Kidney glomerular epithelial cell (primary cell): ENCODE measurements at regions not wholly inside any gene's neighbourhood (a gene's known extent, or its start where the extent isn't known, plus 50 kb on each side); places are given as distances from the start of the nearest gene placed in this dataset.
A peak's percentile ranks its signal among the peaks of the same experiment; 100 is the strongest.

Experiments
- DNase-seq: peaks from one replicate; lab custom pipeline; 2025; lab: John Stamatoyannopoulos, UW

- no peak for DNase-seq
These were observed 912.7 kb downstream of the FAT4 start for GRCh38 chr4:126227428-126227827.

DNA sequence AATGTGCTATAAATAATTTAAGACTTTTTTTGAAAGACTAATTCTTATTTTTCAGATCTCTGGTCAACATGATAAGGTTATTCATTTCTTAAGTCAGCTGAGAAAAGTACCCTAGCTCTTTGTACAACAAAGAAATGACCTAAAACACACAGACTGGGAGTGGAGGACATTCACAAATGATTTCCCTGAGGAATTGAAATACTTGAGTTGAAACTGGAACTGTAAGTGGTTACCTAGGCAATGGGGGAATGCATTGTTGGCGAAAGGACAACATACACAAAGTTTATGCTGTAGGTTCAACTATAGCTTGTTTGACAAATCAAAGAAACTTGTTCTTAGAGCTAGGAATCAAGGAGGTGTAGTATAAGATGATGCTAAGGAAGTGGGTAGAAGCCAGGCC lies 915.5 kb downstream of the FAT4 start:
- no peak for DNase-seq

DNA sequence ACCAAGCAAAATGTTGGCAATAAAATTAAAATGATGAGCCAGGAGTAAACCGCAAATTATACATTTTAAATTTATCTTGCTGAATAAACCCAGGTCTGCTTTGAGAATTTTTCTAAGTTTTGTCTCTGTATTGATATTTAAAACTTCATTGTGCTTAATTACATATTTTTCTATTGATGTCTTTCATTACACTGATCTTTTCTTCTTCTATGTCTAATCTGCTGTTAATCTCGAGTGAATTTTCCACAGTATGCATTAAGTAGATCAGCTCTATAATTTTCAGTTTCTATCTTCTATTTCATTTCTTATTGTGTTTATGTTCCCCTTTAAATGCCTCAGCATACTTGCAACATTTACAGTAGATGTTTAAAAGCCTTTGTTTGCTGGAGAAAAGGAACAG lies 918.7 kb downstream of the FAT4 start:
- no peak for DNase-seq

DNA sequence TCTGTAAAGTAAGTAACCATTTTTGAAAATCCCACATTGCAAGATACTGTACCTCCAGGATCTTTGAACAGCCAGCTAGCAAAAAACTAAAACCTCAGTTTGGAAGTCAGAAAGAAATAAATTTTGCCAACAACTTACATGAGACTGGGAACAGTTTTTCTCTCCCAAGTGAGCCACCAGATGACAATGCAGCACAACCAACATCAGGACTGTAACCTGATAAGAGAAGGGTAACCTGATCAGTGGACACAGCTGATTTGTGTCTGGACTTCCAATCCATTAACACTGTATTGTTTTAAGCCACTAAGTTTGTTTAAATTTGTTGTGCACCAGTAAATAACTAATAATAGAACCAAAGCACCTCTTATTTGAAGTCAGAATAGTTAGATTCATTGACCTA lies 923.3 kb downstream of the FAT4 start:
- no peak for DNase-seq

DNA sequence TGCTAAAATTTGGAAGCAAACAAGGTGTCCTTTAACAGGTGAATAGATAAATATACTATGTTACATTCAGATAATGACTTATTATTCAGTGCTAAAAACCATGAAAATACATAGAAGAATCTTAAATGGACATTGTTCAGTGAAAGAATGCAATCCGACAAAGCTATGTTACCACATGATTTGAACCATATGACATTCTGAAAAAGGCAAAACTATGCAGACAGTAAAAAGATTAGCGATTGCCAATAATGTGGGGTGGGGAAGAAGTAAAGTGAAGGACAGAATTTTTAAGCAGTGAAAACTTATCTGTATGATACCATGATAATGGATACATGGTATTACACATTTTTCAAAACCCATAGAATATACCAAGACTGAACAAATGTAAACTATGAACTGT lies 926.9 kb downstream of the FAT4 start:
- no peak for DNase-seq

DNA sequence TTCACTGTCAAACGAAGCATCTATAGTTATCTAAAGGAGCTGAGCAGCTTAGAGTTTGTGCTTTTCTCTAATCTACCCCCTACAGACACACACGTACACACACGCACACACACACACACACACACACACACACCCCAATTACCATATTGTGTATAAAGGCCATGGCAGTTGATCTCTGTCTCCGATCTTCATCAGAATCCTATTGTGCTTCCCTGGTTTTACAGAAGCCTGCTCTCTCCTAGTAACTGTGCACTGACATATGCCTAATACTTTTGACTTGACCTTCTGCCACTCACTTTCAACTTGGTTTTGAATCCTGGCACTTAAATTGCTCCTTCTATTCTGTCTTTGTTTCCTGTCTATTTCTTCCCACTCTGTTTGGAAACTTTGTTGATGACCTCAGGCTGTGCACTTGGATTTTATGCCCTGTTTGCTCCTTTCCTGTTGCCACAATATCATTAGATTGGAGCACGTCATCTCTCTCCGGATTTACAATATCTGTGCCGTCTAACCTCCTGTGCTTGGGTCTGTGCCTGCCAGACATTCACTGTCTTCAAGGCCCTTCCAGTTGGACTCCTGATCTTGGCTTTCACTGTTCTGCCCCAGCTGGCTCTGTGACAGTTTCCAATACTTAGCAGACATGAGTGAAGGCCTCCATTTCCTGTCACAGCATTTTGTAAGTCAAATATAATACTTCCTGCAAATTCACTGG lies 928.1 kb downstream of the FAT4 start:
- DNase-seq, result no peak

DNA sequence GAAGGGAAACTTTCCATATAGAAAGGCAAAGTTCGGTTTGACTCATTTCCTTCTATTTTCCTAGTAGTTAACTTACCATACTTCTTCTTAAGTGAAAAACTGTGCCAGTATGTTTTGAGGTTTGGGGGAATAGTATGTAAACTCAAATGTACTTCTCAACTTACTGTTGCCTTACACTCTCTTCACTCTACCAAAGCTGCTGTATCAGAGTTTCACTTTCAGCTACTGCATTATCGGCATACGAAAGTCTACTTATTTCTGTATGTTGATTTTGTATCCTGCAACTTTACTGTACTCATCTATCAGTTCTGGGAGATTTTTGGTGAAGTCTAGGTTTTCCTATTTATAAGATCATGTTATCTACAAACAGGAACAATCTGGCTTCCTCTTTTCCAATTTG lies 932.7 kb downstream of the FAT4 start:
- DNase-seq, result no peak

- DNase-seq, result no peak
These were observed 935.3 kb downstream of the FAT4 start for GRCh38 chr4:126250006-126250405.

- DNase-seq, result no peak
These were observed 936.4 kb downstream of the FAT4 start for GRCh38 chr4:126251169-126251568.

GRCh38 chr4:126262665-126263064 lies 947.9 kb downstream of the FAT4 start:
- no peak for DNase-seq

DNA sequence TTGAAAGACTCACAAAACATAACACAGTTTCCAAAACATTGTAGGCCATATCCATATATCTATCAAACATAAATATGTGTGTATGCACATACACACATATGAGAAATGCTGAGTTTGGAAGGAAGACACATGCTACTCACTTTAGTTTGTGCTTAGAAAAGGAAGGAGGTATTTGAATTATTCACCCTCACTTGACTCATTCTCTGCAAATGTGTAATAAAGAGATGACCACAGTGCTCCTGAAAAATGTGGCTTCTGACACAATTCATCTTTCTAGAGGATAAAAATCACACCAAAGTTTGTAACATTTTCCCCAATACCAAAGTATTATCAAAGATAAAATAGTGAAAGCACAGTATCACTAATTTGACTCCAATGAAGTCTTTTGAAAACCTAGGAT lies 950.1 kb downstream of the FAT4 start:
- DNase-seq, result peak; percentile 26

DNA sequence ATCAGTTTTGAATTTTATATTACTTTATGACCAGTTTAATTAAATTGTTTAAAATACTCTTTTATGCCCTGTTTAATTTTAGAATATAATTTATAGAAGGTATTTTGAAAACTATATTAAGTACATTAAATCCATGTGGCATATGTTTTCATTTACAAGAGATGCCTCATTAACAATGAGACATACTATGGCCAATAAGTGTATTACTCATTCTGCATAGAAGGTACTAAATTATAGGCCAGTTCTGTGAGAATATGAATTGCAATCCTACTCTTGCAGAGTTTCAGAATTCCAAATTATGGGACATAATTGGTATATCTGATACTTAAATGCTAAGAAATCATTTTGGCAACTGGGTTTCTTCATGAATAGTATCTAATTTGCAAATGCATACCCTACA lies 951.1 kb downstream of the FAT4 start:
- no peak for DNase-seq

DNA sequence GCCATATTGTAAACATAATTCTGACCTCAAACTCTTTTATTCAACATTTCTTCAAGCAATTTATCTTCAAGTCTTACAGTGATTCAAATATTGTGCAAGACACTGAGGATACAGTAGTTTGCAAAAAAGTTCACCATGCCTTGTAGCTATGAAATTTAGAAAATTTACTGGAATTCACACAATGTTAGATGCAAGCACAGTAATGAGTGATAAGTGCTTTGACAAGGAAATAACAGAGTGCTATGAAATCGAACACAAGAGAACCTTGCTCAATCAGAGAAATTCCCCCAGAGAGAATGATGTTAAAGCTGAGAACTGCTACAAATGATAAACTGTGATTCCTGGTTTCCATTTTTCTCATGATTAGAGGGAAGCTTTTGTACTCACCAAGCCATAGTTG lies 952.9 kb downstream of the FAT4 start:
- no peak for DNase-seq

GRCh38 chr4:126268106-126268505 lies 953.4 kb downstream of the FAT4 start:
- no peak for DNase-seq

GRCh38 chr4:126269106-126269505 lies 954.4 kb downstream of the FAT4 start:
- DNase-seq, result no peak

DNA sequence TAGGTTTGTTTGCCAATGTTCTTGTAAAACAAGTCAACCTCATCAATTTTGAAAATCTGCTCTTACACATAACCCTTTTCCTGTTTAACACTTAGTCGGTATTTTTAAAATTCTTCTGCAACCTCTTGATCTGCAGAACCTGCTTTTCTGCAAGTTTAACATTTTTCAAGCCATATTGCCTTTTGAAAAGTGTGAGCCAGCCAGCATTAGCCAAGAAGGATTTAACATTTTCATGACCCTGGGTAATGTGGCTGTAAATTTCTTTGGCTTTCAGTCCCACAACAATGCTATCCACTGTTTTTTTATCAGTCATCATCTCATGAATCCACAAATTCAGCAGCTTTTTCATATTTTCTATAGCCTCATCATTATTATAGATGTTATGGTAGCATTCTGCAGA lies 956.5 kb downstream of the FAT4 start:
- no peak for DNase-seq

DNA sequence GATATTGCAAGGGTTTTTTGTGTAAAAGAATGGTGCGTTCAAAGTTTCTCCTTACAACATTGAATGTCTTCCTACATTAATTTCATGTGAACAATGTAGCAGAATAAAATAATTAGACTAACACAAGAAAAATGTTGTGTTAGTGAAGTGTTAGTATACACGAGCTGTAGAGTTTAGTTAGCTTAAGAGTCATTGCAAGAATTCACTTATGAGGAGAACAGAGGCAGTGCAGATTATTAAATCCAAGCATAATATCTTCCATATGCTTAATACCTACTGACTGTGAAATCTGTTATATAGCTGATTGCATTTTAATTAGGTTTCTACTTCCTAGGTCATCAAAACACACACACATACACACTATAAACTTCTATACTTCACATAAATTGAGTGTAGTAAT lies 959.0 kb downstream of the FAT4 start:
- DNase-seq, result no peak

DNA sequence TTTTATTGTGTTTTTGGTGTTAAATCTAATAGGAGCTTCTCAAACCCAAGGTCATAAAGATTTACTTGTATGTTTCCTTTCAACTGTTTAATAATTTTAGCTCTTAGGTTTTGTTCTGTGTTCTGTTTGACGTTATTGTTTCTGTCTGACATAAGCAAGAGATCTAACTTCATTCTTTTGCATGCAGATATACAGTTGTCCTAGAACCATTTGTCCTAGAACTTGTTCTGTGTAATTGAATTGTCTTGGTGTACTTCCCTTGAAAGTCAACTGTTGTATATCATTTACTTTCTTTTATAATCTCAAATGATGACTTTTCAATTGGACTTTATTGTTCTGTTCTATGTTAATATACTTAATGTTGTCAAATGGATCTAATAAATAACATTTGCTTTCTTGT lies 977.1 kb downstream of the FAT4 start:
- no peak for DNase-seq

- DNase-seq, result no peak
These were observed 983.5 kb downstream of the FAT4 start for GRCh38 chr4:126298271-126298670.

DNA sequence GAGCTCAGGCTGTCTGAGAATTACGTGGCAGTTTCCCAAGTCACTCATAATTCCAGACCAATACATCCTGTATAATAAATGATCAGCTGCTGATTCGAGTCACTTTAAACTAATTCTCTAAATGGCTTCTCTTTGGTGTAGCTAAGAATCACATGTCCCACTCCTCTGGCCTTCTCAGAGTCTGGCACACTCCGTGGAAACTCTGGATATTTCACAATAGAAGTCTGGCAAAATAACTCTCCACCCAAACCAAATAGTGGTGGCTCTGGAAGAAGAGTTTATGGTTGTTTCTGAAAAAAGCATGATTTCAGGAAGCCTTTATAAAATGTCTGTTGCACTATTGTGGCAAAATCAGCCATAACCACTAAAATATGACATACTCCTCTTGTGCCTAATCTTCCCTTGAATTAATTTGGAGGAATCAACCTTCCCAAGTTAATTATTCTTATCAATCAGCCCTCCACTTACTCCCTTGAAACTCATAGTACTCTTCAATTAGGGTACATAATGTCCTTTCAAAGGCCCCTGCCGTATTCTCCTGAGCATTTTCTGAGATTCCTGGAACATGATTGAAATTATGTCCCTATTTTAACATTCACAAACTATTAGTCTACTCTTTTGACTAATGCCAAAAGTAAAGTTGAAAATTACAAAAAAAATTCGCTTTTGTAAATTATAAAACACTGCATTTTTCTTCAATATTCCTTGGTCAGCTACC lies 991.6 kb downstream of the FAT4 start:
- DNase-seq, result no peak

GRCh38 chr4:126318376-126318775 lies 1003.6 kb downstream of the FAT4 start:
- no peak for DNase-seq

GRCh38 chr4:126328914-126329313 lies 1014.2 kb downstream of the FAT4 start:
- DNase-seq, result no peak

DNA sequence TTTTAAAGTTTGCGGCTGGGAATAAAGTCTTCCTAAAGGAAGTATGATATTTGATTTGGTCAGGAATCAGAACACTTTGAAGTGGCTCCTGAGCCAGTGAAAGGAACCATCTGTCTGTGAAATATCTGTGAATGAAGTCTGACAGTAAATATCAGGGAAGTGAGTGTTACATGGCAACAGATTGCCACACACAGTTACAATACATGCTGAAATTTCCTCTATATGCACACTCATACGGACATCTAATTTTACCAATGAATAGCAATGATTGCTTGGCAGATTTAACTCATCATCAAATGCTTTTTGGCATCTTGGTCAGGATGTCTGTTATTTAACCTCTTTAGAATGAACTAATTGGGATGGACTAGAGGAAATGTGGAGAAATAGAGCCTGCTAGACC lies 1023.8 kb downstream of the FAT4 start:
- DNase-seq, result no peak

DNA sequence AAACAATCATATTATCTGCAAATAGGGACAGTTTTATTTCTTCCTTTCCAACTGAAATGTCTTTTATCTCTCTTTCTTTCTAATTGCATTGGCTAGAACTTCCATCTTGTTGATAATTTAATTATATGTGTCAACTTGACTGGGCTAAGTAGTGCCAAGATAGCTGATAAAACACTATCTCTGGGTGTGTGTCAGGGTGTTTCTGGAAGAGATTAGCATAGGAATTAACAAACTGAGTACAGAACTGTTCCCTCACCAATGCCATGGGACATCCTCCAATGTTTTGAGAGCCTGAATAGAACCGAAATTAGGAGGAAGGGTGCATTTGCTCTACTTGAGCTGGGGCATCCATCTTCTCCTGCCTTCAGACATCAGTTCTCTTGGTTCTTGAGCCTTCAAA lies 1027.2 kb downstream of the FAT4 start:
- no peak for DNase-seq
